HG02759 (cell line): ENCODE measurements at regions not wholly inside any gene's neighbourhood (a gene's known extent, or its start where the extent isn't known, plus 50 kb on each side); places are given as distances from the start of the nearest gene placed in this dataset.
A peak's percentile ranks its signal among the peaks of the same experiment; 100 is the strongest.
"Not testable (repeated sequence)": the region's sequence is repeated elsewhere in the genome, so short reads cannot be mapped to it uniquely, and the experiment has no call there.

ENCODE experiments used
- ATAC-seq: cut with Tn5 transposase; IDR thresholded peaks from one replicate; pipeline ENCODE4 v1.9.1; 2021; ENCODE audit warnings: mild to moderate bottlenecking, moderate library complexity; ENCODE audit not compliant: unreplicated experiment

DNA sequence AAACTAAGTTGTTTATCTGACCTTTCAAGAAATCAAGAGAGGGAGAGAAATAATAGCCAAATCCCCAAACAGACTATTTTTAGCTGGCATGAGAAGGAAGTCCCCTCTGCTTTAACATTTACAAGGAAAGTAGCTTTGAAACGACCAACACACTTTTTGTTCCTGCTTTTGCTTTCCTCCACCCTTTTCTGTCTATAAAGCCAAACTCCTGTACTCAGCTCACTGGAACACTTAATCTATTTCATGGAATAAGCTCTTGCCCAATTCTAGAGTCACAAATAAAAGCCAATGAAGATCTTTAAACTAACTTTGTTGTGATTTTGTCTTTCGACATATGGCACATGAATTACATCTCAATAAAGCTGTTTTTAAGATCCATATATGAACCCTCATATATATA is 86.8 kb upstream of the CCDC71L start:
- no peak for ATAC-seq

DNA sequence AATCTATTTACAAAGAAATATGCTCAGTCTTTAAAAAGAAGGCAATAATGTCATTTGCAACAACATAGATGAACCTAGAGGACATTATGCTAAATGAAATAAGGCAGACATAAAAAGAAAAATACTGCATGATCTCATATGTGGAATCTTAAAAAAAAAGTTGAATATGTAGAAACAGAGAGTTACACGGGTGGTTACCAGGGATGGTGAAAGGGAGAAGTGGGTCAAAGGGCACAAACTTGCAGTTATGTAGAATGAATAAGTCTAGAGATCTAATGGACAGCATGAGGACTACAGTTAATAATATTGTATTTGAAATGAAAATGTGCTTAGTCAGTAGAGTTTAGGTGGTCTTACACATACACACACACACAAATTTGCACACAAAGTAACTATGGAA is 88.2 kb upstream of the CCDC71L start:
- ATAC-seq, result no peak

DNA sequence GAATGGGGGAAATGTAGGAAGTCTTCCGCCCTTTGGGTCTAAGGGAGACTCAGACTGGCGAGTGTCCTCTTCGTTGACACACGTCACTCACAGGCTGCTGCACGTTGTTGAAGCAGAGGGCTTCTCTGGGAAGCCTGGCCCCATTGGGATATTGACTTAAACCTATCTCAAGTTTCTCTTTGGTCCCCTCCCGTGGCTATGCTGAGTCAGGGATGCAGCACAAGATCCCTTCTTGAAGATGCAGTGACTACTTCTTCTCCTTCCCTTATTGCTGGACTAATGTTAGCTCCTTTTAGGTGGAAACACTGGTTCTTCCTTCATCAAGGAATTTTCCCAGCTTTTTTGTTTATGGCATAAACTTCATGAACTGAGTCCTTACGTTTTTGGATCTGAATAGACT is 89.8 kb upstream of the CCDC71L start:
- ATAC-seq, result no peak

DNA sequence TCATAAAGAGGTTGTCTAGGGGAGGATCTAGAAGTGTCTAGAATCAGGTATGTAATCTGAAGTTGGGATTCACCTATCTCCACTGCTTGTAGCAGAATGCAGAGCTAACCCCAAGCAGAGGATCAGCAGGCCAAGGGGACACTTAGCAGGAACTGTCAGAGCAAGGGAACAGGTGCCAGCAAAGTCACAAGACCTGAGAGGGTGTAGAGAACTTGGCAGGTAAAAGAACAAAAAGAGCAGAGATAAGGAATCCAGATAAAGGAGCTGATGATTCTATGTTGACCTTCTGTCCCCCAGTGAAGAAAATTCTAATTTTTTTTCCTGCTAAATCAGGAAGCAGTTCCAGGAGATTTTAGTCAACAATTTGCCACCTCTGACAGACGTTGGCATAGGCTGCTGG is 91.4 kb upstream of the CCDC71L start:
- ATAC-seq, result no peak

DNA sequence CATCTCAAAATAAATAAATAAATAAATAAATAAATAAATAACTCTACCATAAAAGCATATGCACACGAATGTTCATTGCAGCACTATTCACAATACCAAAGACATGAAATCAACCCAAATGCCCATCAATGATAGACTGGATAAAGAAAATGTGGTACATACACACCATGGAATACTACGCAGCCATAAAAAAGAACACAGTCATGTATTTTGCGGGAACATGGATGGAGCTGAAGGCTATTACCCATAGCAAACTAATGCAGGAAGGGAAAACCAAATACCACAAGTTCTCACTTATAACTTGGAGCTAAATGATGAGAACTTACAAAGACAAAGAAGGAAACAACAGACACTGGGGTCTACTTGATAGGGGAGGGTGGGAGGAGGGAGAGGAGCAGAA is 94.1 kb upstream of the CCDC71L start:
- ATAC-seq, result not testable (repeated sequence)

DNA sequence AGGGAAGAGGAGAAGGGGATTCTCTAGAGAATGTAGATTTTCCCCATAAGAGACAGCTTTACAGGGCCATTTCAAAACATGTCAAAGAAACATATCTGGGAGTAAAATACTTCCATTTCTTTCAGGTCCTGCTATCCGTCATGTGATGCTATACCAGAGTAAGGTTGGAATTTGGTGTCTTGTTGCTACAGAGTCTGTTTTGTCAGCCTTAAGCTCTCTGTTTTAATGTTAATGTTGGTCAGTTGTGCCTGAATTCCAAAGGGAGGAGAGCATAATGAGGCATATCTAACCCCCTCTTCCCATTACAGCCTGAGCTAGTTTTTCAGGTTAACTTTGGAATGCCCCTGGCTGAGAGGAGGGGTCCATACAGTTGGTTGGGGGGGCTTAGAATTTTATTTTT is 94.7 kb upstream of the CCDC71L start:
- ATAC-seq, result no peak

DNA sequence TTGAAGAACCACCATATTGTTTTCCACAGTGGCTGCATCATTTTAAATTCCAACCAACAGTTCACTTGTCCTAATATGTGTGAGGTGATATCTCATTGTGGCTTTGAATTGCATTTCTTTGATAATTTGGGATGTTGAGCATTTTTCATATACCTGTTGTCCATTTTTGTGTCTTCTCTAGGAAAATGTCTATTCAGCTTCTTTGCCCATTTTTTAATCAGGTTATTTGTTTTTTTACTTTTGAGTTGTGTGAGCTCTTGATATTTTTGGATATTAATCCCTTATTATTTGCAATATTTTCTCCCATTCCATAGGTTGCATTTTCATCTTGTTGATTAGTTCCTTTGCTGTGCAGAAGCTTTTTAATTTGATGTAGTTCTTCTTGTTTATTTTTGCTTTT is 95.1 kb upstream of the CCDC71L start:
- ATAC-seq, result no peak

DNA sequence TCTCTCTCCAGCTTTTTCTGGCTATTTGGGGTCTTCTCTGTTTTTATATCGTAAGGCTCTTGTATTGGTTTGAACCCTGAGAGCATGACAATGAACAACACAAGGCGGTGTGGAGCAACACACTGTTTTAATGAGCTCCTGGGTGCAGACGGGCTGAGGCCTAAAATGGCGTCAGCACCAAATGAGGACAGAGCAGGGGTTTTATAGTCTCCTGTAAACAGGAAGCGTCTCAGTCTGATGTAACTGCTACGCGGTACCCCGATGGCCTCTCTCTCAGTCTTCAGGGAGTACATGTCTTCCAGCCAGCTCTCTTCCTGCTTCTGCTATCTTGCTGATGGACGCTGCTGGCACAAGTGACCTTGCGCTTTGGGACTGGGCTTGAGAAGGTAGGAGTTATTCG is 95.9 kb upstream of the CCDC71L start:
- ATAC-seq, result no peak

DNA sequence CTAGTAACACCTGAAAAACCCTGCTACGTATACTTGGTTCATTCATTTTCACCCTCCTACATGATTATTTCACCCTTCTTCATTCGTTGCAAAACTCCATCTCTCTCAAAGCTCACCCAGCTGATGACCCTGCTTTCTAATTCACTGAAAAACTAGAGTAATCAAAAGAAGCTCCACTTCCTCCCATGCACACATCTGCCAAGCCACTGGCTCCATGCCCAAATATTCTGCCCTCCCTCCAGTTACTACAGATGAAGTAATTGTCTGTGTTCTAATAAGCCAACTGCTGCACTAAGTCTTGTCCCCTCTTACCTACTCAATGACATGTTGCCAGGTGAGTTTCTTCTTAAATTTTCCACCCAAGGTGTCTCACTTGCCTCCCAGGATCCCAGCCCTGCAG is 96.9 kb upstream of the CCDC71L start:
- no peak for ATAC-seq

DNA sequence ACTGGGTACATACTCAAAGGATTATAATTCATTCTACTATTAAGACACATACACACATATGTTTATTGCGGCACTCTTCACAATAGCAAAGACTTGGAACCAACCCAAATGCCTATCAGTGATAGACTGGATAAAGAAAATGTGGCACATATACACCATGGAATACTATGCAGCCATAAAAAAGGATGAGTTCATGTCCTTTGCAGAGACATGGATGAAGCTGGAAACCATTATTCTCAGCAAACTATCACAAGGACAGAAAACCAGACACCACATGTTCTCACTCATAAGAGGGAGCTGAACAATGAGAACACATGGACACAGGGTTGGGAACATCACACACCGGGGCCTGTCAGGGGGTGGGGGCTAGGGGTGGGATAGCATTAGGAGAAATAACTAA is 101.9 kb upstream of the CCDC71L start:
- not testable (repeated sequence) for ATAC-seq

DNA sequence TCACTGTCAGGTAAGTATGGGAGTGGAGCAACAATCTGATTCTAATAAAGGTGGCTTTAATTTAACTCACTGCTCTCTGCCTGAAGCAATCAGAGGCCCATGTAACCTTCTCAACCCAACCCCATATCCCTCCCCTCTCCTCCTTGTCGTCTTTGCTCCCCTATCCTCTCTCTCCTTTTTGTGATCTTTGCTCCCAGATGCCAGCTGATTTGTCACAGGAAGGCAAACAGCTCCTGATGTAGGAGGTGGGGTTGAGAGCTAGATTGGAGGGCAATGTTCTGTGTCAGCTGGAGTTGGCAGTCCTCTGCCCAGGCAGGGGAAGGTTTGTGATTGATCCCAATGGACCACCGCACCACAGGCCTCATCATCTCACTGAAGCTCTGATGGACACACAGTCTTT is 101.4 kb upstream of the PIK3CG start:
- no peak for ATAC-seq

DNA sequence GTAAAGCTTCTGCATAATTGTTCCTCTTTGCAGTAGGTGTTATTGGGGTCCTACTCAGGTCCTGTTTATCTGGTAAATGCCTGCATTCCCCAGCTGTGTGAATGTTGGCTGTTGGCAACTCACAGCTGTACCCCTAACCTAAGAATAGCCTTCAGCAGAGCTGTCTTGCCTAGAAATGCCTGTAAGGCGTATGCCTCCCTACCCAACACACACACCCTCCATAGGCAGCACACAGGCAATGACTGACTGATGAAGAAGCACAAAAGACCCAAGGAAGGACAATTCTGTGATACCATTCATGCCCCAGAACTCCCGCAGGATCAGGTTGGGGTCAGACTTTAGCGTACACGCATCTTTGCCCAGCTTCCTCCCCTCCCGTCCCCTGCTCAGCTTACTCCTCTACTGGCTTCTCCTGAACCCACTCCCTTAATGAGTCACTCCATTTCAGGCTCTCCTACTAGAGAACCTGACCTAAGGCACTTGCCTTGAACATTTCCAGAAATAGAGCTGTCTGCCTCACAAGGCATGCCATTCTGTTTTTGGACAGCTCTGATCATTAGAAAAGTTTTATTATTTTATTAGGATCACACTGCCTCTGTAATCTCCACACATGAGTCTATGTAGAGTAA is 99.2 kb upstream of the PIK3CG start:
- no peak for ATAC-seq

DNA sequence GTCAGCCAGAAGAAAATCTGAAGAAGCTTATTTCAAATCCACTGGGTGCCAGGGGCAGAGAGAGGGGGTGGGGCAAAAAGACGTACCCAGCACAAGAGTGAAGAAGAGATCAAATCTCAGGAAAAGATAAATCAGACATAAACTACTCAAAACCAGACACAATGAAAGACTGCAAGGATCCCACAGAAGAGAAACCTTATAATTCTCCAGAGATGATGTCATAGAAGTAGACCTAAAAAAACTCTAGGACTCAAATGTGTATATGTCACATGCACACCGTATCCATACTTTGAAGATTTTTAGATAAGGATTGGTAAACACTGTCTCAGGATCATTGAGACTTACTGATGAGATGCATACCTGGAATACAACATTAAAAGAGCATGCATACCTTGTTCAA is 98.5 kb upstream of the PIK3CG start:
- ATAC-seq, result no peak

DNA sequence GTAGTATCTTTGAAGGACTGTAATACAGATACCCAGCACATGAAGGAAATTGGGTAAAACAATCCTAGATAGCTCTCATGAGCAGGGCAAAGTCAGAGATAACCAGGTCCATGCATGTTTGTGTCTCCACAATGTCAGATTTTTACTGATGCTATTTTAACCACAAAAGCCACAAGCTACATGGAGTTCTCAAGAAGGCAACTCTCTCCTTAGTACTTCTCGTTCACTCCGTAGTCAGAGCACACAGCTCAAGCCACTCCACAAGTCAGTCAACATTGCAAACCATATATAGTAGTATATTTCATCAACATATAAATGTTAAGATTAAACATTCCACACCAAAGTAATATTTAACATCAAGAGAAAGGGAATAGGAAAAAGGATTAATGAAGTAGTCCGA is 98.0 kb upstream of the PIK3CG start:
- no peak for ATAC-seq

DNA sequence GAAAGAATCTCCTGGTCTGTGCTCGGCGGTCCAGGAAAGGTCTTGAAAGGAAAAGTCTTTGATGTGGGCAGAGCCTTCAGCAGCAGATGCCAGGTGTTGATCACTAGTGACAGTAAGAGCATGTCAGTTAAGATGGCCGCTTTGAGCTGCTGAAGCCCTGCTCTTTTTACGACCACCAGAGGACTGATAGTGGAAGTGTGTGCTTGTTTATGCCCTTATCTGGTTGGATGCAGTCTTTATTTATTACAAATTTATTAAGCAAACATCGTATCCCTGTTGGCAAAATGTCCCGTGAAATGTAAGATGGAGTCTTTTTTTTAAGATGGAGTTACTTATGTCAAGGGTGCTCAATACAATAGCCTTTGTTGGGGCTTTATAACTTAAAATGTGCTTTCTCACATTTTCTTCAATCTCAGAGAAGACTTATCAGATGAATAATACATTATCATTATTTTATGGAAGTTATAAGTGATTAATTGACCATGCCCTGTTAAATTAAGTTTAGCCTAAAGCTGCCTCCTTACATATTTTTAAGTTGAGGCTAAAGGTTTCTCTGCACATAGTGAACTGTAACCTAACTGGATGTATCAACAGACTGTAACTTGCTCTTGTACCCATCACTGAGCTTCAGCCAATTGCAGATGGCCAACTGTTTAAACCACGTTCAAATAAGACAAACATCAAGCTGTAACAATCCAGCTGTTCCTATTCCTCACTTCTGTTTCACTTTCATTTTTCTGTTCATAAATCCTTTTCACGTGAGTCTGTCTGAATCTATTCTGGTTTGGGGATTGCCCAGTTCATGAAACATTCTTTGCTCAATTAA is 97.4 kb upstream of the PIK3CG start:
- ATAC-seq, result peak; percentile 81

DNA sequence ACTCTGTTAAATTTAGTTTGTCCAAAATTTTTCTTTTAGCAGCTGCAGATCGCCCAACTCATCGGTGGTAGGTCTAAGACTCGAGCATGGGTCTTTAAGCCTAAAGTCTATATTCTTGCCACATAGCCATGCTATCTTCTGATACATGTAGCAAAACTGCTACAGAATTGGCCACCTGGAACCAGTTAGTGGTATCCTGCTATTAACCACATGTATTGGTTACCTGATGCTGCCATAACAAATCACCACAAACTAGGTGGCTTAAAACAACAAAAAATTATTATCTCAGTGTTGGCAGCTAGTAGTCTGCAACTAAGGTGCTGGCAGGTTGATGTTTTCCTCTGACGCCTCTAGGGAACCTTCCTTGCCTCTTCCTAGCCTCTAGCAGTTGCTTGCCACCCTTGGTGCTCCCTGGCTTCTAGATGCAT is 96.7 kb upstream of the PIK3CG start:
- ATAC-seq, result peak; percentile 81

DNA sequence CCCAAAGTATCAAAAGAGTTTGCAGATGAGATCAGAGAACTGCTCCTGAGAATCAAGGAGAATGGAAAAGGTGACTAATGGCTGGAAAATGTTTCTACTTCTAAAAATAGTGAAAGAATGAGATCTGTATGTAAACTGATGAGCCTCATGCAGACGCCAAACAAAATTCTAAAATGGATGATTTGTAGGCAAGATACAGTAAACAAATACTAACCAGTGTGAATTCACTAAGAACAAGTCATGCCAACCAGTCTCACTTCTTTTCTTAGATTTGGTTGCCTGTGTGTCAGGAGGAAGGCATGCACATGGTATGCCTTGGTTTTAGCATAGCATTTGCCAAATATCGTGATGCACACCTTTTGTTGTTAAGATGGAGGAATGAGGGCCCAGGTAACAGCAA is 94.9 kb upstream of the PIK3CG start:
- ATAC-seq, result no peak

DNA sequence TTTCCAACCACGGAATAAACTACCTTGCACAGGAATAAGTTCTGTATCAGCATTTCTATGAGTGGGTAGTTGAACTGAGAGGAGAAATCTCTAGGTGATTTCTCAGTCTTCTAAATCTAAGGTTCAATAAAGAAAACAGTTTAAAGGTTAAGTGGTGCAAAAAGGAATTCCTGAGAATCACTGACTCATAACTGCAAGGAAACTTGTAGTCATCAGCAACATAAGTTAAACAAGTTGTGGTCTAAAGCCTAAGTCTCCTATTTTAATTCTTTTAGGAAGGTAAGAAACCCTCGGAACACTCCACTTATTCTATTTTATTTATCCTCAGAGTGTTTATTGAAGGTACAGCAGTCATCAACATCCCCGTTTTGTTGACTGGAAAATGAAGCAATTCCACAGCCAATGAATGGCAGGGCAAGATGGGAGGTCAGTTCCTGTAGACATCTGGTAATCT is 92.4 kb upstream of the PIK3CG start:
- ATAC-seq, result no peak

DNA sequence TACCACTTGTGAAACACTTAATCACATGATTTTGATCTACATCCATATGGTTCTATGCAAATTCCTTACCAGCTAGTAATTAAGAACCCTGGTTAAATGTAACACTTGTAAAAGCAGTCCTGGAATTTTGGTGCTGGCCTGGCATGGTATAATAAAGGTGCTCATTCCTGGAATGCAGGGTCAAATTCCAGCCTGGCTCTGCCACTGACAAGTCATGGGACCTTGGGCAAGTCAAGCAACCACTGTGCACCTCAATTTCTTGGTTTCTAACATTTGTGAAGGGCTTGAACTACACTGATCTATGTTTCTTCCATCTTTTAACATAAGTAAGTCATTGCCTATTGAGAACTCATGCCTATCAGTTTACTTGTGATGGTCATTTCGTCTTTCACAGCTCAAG is 91.9 kb upstream of the PIK3CG start:
- ATAC-seq, result no peak

DNA sequence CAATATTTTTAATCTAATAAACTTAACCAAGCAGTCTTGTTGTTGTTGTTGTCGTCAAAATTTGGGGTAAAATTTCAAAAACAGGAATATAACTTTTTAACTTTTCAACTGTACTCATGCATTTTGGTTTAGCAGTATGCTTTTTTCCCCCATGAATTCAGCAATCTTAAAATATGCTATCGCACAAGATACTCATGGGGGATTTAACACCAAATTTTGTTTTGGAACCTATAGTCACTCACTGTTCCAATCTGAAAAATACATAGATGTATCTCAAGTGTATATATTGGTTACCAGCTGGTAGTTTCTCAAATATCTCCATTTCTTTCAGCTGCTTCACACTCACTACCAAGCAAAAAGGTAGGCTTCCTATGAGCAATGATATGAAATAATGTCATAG is 91.4 kb upstream of the PIK3CG start:
- no peak for ATAC-seq

DNA sequence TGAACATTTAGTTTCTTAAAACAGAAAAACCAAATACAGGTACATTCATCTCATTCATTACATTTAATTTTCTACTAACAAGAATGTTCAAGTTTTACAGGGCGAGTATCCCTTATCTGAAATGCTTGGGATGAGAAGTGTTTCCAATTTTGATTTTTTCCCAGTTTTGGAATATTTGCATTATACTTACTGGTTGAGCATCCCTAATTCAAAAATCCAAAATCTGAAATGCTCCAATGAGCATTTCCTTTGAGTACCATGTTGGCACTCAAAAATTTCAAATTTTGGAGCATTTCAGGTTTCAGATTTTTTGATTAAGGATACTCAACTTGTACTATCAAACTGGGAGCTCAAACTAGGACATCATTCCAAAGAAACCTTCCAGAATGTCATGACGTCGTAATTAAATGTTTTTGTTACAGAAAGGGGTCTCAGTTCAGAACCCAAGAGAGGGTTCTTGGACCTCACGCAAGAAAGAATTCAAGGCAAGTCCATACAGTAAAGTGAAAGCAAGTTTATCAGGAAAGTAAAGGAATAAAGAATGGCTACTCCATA is 90.8 kb upstream of the PIK3CG start:
- ATAC-seq, result no peak
